ENCODE measurements at regions not wholly inside any gene's neighbourhood (a gene's known extent, or its start where the extent isn't known, plus 50 kb on each side); places are given as distances from the start of the nearest gene placed in this dataset.

GRCh38 chr4:8706216-8707044 is 113.9 kb downstream of the CPZ start:
- no peaks in the 10 kb centered on the region for H3K36me3 ChIP-seq (replicated peaks in 1 of 2; ENCODE audit: control insufficient read depth in 2 of 2, insufficient read depth in 2 of 2, low read length in 2 of 2)
- H3K9me3 ChIP-seq (replicated peaks in 1 of 2; ENCODE audit: control insufficient read depth in 2 of 2, insufficient read depth in 1 of 2, low read depth in 1 of 2, low read length in 2 of 2) = no peaks in the 10 kb centered on the region
- H2AFZ ChIP-seq (ENCODE audit: low read length) = no peak overlapping the region
- DNase-seq (ENCODE audit: low spot score) = no peak
- no peak overlapping the region for H4K91ac ChIP-seq (ENCODE audit: low read depth, low read length, poor library complexity)
- H2BK120ac ChIP-seq (ENCODE audit: low read depth, low read length) = no peak overlapping the region
- H2BK12ac ChIP-seq (ENCODE audit: low read length) = no peak overlapping the region
- no peak overlapping the region for H3K27ac ChIP-seq (replicated peaks; ENCODE audit: low read length)
- no peaks in the 10 kb centered on the region for H3K79me1 ChIP-seq (ENCODE audit: low read depth, low read length)
- H3K18ac ChIP-seq (ENCODE audit: low read length) = peak overlapping the region; percentile 94
- no peak overlapping the region for H3K14ac ChIP-seq (ENCODE audit: low read length)
- no peak overlapping the region for H3K4me3 ChIP-seq (ENCODE audit: low read length in 2 of 2)
- no peak overlapping the region for H3K4me2 ChIP-seq (ENCODE audit: insufficient read depth, low read length, poor library complexity, severe bottlenecking)
- WGBS, 2 donors (ENCODE audit: extremely low coverage in 2 of 2, insufficient read length in 2 of 2, insufficient replicate concordance in 1 of 2) = no CpG with 5 or more reads among the region's 21 CpGs
- peak overlapping the region; percentile 18 for H3K9ac ChIP-seq (ENCODE audit: low read depth, low read length, poor library complexity)
- H4K8ac ChIP-seq (ENCODE audit: low read depth, low read length) = no peak overlapping the region
- H3K4me1 ChIP-seq (ENCODE audit: control insufficient read depth in 2 of 2, insufficient read depth in 1 of 2, low read depth in 1 of 2, low read length in 2 of 2) = peaks cover 0 to 22% of the 10 kb centered on the region in 2 donors
- H3K27me3 ChIP-seq (ENCODE audit: control insufficient read depth in 3 of 3, insufficient read depth in 3 of 3, low read depth in 1 of 3, low read length in 3 of 3) = peaks cover 0 to 52% (median 0%) of the 10 kb centered on the region in 3 experiments
- peak overlapping the region; percentile 93 for H2BK5ac ChIP-seq (ENCODE audit: low read length)
- peak overlapping the region; percentile 81 for H2AK5ac ChIP-seq (ENCODE audit: low read depth, low read length)
- no peak overlapping the region for H3K4ac ChIP-seq (ENCODE audit: low read length)
- H2BK15ac ChIP-seq (ENCODE audit: low read length) = peak overlapping the region; percentile 28
- H3K23ac ChIP-seq (ENCODE audit: low read depth, low read length, poor library complexity) = no peak overlapping the region

GRCh38 chr4:8705161-8706145 is 112.9 kb downstream of the CPZ start:
- Histone ChIP-seq H3K4me1 (ENCODE audit: control insufficient read depth in 2 of 2, insufficient read depth in 1 of 2, low read depth in 1 of 2, low read length in 2 of 2) (peaks cover 0 to 22% of the 10 kb centered on the region in 2 donors), H3K4me2 (ENCODE audit: insufficient read depth, low read length, poor library complexity, severe bottlenecking) (peak overlapping the region; percentile 51), H3K4me3 (ENCODE audit: low read length in 2 of 2) (no peak overlapping the region), H4K91ac (ENCODE audit: low read depth, low read length, poor library complexity) (peak overlapping the region; percentile 49), H3K9me3 (replicated peaks in 1 of 2; ENCODE audit: control insufficient read depth in 2 of 2, insufficient read depth in 1 of 2, low read depth in 1 of 2, low read length in 2 of 2) (no peaks in the 10 kb centered on the region), H3K23ac (ENCODE audit: low read depth, low read length, poor library complexity) (no peak overlapping the region), H2BK120ac (ENCODE audit: low read depth, low read length) (no peak overlapping the region), H3K27ac (replicated peaks; ENCODE audit: low read length) (peak overlapping the region; percentile 56), H3K79me1 (ENCODE audit: low read depth, low read length) (no peaks in the 10 kb centered on the region), H3K9ac (ENCODE audit: low read depth, low read length, poor library complexity) (peak overlapping the region; percentile 64), H3K36me3 (replicated peaks in 1 of 2; ENCODE audit: control insufficient read depth in 2 of 2, insufficient read depth in 2 of 2, low read length in 2 of 2) (no peaks in the 10 kb centered on the region), H2BK15ac (ENCODE audit: low read length) (peak overlapping the region; percentile 60), H3K14ac (ENCODE audit: low read length) (no peak overlapping the region), H2BK12ac (ENCODE audit: low read length) (no peak overlapping the region), H2BK5ac (ENCODE audit: low read length) (peak overlapping the region; percentile 45), H3K4ac (ENCODE audit: low read length) (no peak overlapping the region), H3K18ac (ENCODE audit: low read length) (peak overlapping the region; percentile 94), H4K8ac (ENCODE audit: low read depth, low read length) (no peak overlapping the region), H3K27me3 (ENCODE audit: control insufficient read depth in 3 of 3, insufficient read depth in 3 of 3, low read depth in 1 of 3, low read length in 3 of 3) (peaks cover 0 to 61% (median 0%) of the 10 kb centered on the region in 3 experiments), H2AK5ac (ENCODE audit: low read depth, low read length) (peak overlapping the region; percentile 81), H2AFZ (ENCODE audit: low read length) (peak overlapping the region; percentile 64)
- peak; percentile 48 for DNase-seq (ENCODE audit: low spot score)
- no CpG with 5 or more reads among the region's 23 CpGs for WGBS, 2 donors (ENCODE audit: extremely low coverage in 2 of 2, insufficient read length in 2 of 2, insufficient replicate concordance in 1 of 2)

- Histone ChIP-seq H3K23ac (ENCODE audit: low read depth, low read length, poor library complexity) (no peak overlapping the region), H3K27ac (replicated peaks; ENCODE audit: low read length) (no peak overlapping the region), H4K8ac (ENCODE audit: low read depth, low read length) (no peak overlapping the region), H3K14ac (ENCODE audit: low read length) (no peak overlapping the region), H3K4ac (ENCODE audit: low read length) (no peak overlapping the region), H3K9ac (ENCODE audit: low read depth, low read length, poor library complexity) (no peak overlapping the region), H2BK15ac (ENCODE audit: low read length) (peak overlapping the region; percentile 60), H3K36me3 (replicated peaks in 1 of 2; ENCODE audit: control insufficient read depth in 2 of 2, insufficient read depth in 2 of 2, low read length in 2 of 2) (no peaks in the 10 kb centered on the region), H2AK5ac (ENCODE audit: low read depth, low read length) (peak overlapping the region; percentile 40), H3K4me1 (ENCODE audit: control insufficient read depth in 2 of 2, insufficient read depth in 1 of 2, low read depth in 1 of 2, low read length in 2 of 2) (peaks cover 0 to 22% of the 10 kb centered on the region in 2 donors), H3K4me2 (ENCODE audit: insufficient read depth, low read length, poor library complexity, severe bottlenecking) (no peak overlapping the region), H3K27me3 (ENCODE audit: control insufficient read depth in 3 of 3, insufficient read depth in 3 of 3, low read depth in 1 of 3, low read length in 3 of 3) (peaks cover 0 to 67% (median 0%) of the 10 kb centered on the region in 3 experiments), H2AFZ (ENCODE audit: low read length) (no peak overlapping the region), H2BK12ac (ENCODE audit: low read length) (peak overlapping the region; percentile 99), H3K9me3 (replicated peaks in 1 of 2; ENCODE audit: control insufficient read depth in 2 of 2, insufficient read depth in 1 of 2, low read depth in 1 of 2, low read length in 2 of 2) (no peaks in the 10 kb centered on the region), H2BK5ac (ENCODE audit: low read length) (peak overlapping the region; percentile 45), H3K79me1 (ENCODE audit: low read depth, low read length) (no peaks in the 10 kb centered on the region), H3K18ac (ENCODE audit: low read length) (peak overlapping the region; percentile 92), H3K4me3 (ENCODE audit: low read length in 2 of 2) (no peak overlapping the region), H4K91ac (ENCODE audit: low read depth, low read length, poor library complexity) (peak overlapping the region; percentile 49), H2BK120ac (ENCODE audit: low read depth, low read length) (peak overlapping the region; percentile 78)
- no peak for DNase-seq (ENCODE audit: low spot score)
- WGBS, 2 donors (ENCODE audit: extremely low coverage in 2 of 2, insufficient read length in 2 of 2, insufficient replicate concordance in 1 of 2) = no CpG with 5 or more reads among the region's 9 CpGs
These were observed 112.1 kb downstream of the CPZ start for GRCh38 chr4:8704632-8705031.

Measured in neuronal stem cell (in vitro differentiated cells).